ENCODE measurements at regions not wholly inside any gene's neighbourhood (a gene's known extent, or its start where the extent isn't known, plus 50 kb on each side); places are given as distances from the start of the nearest gene placed in this dataset.

GRCh38 chr6:126188279-126188909 is 151.5 kb upstream of the CENPW start:
- no peak for TF ChIP-seq CTCF (IDR thresholded peaks at IDR 0.05)
- Mint-ChIP-seq H3K4me3 (no peak overlapping the region), H3K4me1 (no peaks in the 10 kb centered on the region), H3K27me3 (no peaks in the 10 kb centered on the region), H3K9me3 (peaks cover 2% of the 10 kb centered on the region), H3K36me3 (ENCODE audit: low read depth) (no peaks in the 10 kb centered on the region), H3K27ac (no peak overlapping the region)
- POLR2A ChIA-PET = no interaction called here
- ATAC-seq (ENCODE audit: low read depth) (no peak), DNase-seq (no peak)
- CTCF ChIA-PET = no interaction called here
- intact Hi-C loops (cut with micrococcal nuclease) = no loop called here

- CTCF ChIA-PET = no interaction called here
- POLR2A ChIA-PET = no interaction called here
- no peaks in the 10 kb centered on the region for H3K4me1 Mint-ChIP-seq
- H3K9me3 Mint-ChIP-seq = peaks cover 2% of the 10 kb centered on the region
- intact Hi-C loops (cut with micrococcal nuclease) = no loop called here
- no peak overlapping the region for H3K4me3 Mint-ChIP-seq
- H3K27ac Mint-ChIP-seq = no peak overlapping the region
- no peaks in the 10 kb centered on the region for H3K36me3 Mint-ChIP-seq (ENCODE audit: low read depth)
- no peak for TF ChIP-seq CTCF (IDR thresholded peaks at IDR 0.05)
- H3K27me3 Mint-ChIP-seq = no peaks in the 10 kb centered on the region
- DNase-seq (no peak), ATAC-seq (ENCODE audit: low read depth) (no peak)
Measured at GRCh38 chr6:126195625-126196236, 144.2 kb upstream of the CENPW start.

GRCh38 chr6:126198631-126199030 is 141.3 kb upstream of the CENPW start:
- POLR2A ChIA-PET = no interaction called here
- Mint-ChIP-seq H3K27ac (no peak overlapping the region), H3K36me3 (ENCODE audit: low read depth) (no peaks in the 10 kb centered on the region), H3K27me3 (no peaks in the 10 kb centered on the region), H3K4me3 (no peak overlapping the region), H3K4me1 (no peaks in the 10 kb centered on the region), H3K9me3 (no peaks in the 10 kb centered on the region)
- DNase-seq (no peak), ATAC-seq (ENCODE audit: low read depth) (no peak)
- no peak for TF ChIP-seq CTCF (IDR thresholded peaks at IDR 0.05)
- intact Hi-C loops (cut with micrococcal nuclease) = no loop called here
- CTCF ChIA-PET = no interaction called here

GRCh38 chr6:126199466-126199865 is 140.4 kb upstream of the CENPW start:
- intact Hi-C loops (cut with micrococcal nuclease) = no loop called here
- Mint-ChIP-seq H3K4me3 (no peak overlapping the region), H3K36me3 (ENCODE audit: low read depth) (no peaks in the 10 kb centered on the region), H3K27ac (no peak overlapping the region), H3K4me1 (no peaks in the 10 kb centered on the region), H3K27me3 (no peaks in the 10 kb centered on the region), H3K9me3 (no peaks in the 10 kb centered on the region)
- CTCF ChIA-PET = no interaction called here
- ATAC-seq (ENCODE audit: low read depth) (no peak), DNase-seq (no peak)
- TF ChIP-seq CTCF (IDR thresholded peaks at IDR 0.05) = no peak
- POLR2A ChIA-PET = no interaction called here

- TF ChIP-seq CTCF (IDR thresholded peaks at IDR 0.05) = no peak
- Mint-ChIP-seq H3K27ac (no peak overlapping the region), H3K4me1 (no peaks in the 10 kb centered on the region), H3K36me3 (ENCODE audit: low read depth) (no peaks in the 10 kb centered on the region), H3K27me3 (no peaks in the 10 kb centered on the region), H3K9me3 (no peaks in the 10 kb centered on the region), H3K4me3 (no peak overlapping the region)
- ChIA-PET POLR2A (no interaction called here), CTCF (no interaction called here)
- no peak for DNase-seq
- intact Hi-C loops (cut with micrococcal nuclease) = no loop called here
- ATAC-seq (ENCODE audit: low read depth) = no peak
Measured at GRCh38 chr6:126202707-126203106, 137.2 kb upstream of the CENPW start.
